ENCODE measurements at regions not wholly inside any gene's neighbourhood (a gene's known extent, or its start where the extent isn't known, plus 50 kb on each side); places are given as distances from the start of the nearest gene placed in this dataset.

- TF ChIP-seq EZH2 (IDR thresholded peaks at IDR 0.05; ENCODE audit: insufficient read depth, poor library complexity, severe bottlenecking) (no peak), EZH2phosphoT487 (IDR thresholded peaks at IDR 0.05; ENCODE audit: insufficient read depth, low read depth) (no peak)
These were observed 151.1 kb upstream of the UBE2E3 start for GRCh38 chr2:180829261-180829660.
